AG10803 (cell line): ENCODE measurements at regions not wholly inside any gene's neighbourhood (a gene's known extent, or its start where the extent isn't known, plus 50 kb on each side); places are given as distances from the start of the nearest gene placed in this dataset.
A peak's percentile ranks its signal among the peaks of the same experiment; 100 is the strongest.

Experiments used
- DNase-seq: peaks from one replicate; pipeline ENCODE4 v3.0.0; 2010; ENCODE audit warnings: low read depth
- H3K4me3 ChIP-seq: 2 replicates; pipeline ENCODE4 v1.5.1; 2011; ENCODE audit warnings: mild to moderate bottlenecking, low read length, control low read depth
- TF ChIP-seq, protein P1 (sequence below): conservative IDR thresholded peaks from 2 replicates; pipeline ENCODE4 v1.5.1; 2011; ENCODE audit warnings: mild to moderate bottlenecking, low read length, control low read depth, inconsistent platforms

GRCh38 chr12:4223273-4223845 is 50.2 kb upstream of the CCND2 start:
- TF ChIP-seq, protein P1, sequence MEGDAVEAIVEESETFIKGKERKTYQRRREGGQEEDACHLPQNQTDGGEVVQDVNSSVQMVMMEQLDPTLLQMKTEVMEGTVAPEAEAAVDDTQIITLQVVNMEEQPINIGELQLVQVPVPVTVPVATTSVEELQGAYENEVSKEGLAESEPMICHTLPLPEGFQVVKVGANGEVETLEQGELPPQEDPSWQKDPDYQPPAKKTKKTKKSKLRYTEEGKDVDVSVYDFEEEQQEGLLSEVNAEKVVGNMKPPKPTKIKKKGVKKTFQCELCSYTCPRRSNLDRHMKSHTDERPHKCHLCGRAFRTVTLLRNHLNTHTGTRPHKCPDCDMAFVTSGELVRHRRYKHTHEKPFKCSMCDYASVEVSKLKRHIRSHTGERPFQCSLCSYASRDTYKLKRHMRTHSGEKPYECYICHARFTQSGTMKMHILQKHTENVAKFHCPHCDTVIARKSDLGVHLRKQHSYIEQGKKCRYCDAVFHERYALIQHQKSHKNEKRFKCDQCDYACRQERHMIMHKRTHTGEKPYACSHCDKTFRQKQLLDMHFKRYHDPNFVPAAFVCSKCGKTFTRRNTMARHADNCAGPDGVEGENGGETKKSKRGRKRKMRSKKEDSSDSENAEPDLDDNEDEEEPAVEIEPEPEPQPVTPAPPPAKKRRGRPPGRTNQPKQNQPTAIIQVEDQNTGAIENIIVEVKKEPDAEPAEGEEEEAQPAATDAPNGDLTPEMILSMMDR = no peak
- DNase-seq = no peak

GRCh38 chr12:4221258-4221620 is 52.3 kb upstream of the CCND2 start:
- TF ChIP-seq, protein P1 = no peak
- DNase-seq = peak; percentile 1

More at GRCh38 chr12:4223273-4223845, 50.2 kb upstream of the CCND2 start:
- H3K4me3 ChIP-seq = no peak overlapping the region

DNA sequence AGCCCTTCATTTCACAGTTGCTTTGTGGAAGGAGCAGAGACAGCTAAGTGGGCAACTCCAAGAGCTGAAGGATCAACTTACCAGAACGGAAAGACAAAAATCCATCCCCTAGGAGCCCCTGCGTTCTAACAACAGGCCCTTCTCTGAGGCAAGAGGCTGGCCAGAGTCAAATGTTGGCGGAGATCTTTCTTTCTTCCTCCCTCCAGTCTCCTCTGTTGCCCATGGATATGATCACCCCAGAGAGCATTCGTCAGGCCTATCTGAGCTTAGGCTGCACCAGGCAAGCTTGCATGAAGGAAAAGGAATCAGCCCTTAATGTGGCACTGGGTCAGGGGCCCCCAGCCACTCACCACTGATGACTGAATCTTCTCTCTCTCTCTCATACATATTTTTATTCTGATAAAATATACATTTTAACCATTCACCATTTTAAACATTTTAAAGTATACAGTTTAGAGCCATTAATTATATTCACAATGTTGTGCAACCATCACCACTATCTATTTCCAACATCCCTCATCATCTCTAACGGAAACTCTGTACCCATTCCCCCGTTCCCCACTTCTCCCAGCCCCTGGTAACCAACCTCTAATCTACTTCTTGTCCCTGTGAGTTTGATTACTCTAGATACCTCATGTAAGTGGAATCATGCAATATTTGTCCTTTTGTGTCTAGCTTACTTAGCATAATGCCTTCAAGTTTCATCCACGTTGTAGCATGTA is 52.9 kb upstream of the CCND2 start:
- TF ChIP-seq, protein P1 = no peak
- DNase-seq = no peak
- no peak overlapping the region for H3K4me3 ChIP-seq

More at GRCh38 chr12:4221258-4221620, 52.3 kb upstream of the CCND2 start:
- no peak overlapping the region for H3K4me3 ChIP-seq

DNA sequence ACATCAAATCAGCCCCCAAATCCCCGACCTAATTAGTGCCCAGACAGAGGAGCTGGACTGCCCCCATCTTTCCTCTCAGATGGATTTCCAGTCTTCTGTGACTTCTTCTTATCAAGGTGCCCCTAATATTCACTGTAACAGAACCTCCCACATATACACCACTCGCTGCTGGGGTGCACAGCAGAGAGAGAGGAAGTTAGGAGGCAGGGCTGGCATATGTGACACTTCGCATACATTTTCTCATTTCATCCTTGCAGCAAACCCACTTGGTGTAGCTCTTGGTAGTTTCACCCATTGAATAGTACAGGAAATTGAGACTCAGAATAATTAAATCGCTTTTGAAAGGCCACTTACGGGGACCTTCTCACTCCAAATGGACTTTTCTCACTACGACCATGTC is 56.5 kb upstream of the CCND2 start:
- H3K4me3 ChIP-seq = no peak overlapping the region
- DNase-seq = no peak
- TF ChIP-seq, protein P1 = no peak

DNA sequence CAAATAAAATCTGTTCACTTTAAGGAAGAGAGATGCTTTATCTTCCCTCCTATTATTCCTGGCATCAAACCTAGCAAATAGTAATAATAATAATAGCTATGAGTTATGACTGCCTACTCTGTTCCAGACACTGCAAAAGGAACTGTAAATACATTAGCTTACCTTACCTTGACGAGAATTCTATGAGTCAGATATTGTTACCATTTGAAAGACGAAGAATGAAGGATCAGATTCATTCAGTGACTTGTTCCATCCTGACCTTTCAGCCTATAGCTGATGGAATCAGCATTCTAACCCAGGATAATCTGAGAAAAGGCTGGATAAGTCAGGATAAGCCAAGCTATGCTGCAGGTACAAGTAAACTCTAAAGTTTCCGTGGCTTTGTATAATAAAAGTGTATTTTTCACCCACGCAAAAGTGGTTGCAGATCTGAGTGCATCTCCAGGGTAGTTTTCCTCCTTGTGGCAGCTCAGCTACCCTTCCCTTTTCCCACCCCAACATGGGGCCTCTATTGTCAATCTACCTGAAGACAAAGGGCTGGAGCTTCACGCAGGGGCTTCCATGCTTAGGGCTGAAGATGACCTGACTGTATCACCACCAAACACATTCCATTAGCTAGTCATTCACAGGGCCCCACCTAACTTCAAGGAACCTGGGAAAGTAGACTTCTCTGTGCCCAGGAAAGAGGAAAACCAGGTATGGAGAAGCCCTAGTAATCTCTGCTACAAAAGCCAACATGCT is 57.2 kb upstream of the CCND2 start:
- no peak overlapping the region for H3K4me3 ChIP-seq
- no peak for DNase-seq
- TF ChIP-seq, protein P1 = no peak

DNA sequence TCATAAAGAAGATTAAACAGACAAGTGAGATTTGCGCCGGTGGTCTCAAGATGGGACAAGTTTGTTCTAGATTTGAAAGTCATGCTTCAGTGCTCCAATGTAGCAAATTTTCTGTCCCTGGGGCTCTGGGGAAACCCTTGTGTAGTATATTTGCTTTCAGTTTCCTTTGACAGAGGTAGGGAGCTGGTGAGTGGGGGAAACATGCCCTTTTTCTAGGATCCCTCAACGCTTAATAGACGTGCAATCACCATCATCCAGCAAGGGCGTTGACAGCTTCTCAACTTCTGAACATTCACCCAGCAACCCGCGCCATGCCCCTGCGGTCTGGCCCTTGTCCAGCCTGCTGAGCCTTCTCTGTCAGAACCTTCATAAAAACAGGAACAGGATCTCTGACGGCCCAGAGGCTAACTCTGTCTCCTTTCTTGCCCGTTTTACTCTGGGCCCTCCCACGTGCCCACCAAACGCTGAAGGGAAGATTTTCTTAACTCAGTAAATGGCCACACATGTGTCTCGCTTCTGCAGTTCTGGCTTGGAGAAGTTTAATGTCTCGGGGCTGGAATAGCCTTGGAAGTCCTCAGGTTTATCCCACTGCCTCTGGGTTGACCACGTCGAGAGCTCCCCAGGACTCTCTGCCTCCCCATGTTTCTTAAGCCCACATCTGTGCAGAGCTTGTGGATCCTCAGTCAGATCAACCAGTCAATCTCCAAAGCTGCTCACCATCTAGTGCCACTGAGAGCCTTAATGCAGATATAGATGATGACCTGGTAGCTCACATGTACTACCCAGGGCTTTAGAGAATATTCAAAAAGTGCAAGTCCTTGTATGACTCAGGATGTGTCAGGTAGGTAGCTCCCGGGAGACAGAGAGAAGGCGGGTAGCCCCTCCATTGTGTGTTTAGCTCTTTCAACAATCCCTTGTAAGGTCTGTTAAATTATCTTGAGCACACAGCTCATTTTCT is 58.1 kb upstream of the CCND2 start:
- H3K4me3 ChIP-seq = no peak overlapping the region
- DNase-seq = no peak

More for the DNA sequence above, 58.1 kb upstream of the CCND2 start:
- TF ChIP-seq, protein P1 = no peak
